Loucy (cell line): ENCODE measurements at regions not wholly inside any gene's neighbourhood (a gene's known extent, or its start where the extent isn't known, plus 50 kb on each side); places are given as distances from the start of the nearest gene placed in this dataset.

ENCODE experiments used
- H2AFZ ChIP-seq: fragments of 200-600 bp; sonication (generic); 2 replicates; pipeline ENCODE4 v1.6.0; 2016; ENCODE audit warnings: antibody characterized with exemption, mild to moderate bottlenecking, low read length, moderate library complexity
- H3F3A ChIP-seq: fragments of 200-600 bp; 2 replicates; pipeline ENCODE4 v1.6.0; 2016; ENCODE audit warnings: antibody characterized with exemption, low read depth, mild to moderate bottlenecking
- H3K27me3 ChIP-seq: fragments of 200-600 bp; sonication (generic); 2 replicates; pipeline ENCODE4 v1.6.1; 2014; ENCODE audit warnings: low read length, mild to moderate bottlenecking; ENCODE audit not compliant: insufficient read depth, poor library complexity, severe bottlenecking
- H3K36me3 ChIP-seq: fragments of 200-600 bp; sonication (generic); 2 replicates; pipeline ENCODE4 v1.6.1; 2016; ENCODE audit warnings: low read length; ENCODE audit not compliant: insufficient read depth
- H3K4me1 ChIP-seq: fragments of 200-600 bp; sonication (generic); 2 replicates; pipeline ENCODE4 v1.5.1; 2014; ENCODE audit warnings: low read length, mild to moderate bottlenecking; ENCODE audit not compliant: insufficient read depth, poor library complexity, severe bottlenecking
- H3K4me2 ChIP-seq: fragments of 200-600 bp; sonication (generic); 2 replicates; pipeline ENCODE4 v1.6.0; 2014; ENCODE audit warnings: antibody characterized with exemption, low read length, low read depth, mild to moderate bottlenecking; ENCODE audit not compliant: poor library complexity, severe bottlenecking
- H3K4me3 ChIP-seq: fragments of 200-600 bp; sonication (generic); 2 replicates; pipeline ENCODE4 v1.5.1; 2014; ENCODE audit warnings: low read length, mild to moderate bottlenecking, mixed read lengths; ENCODE audit not compliant: poor library complexity, severe bottlenecking
- H3K79me2 ChIP-seq: fragments of 200-600 bp; sonication (generic); 2 replicates; pipeline ENCODE4 v1.6.1; 2014; ENCODE audit warnings: low read length; ENCODE audit not compliant: insufficient read depth
- H3K9ac ChIP-seq: fragments of 200-600 bp; sonication (generic); 2 replicates; pipeline ENCODE4 v1.6.0; 2014; ENCODE audit warnings: mild to moderate bottlenecking, low read depth, low read length, moderate library complexity; ENCODE audit not compliant: poor library complexity, severe bottlenecking
- H3K9me2 ChIP-seq: fragments of 200-600 bp; sonication (generic); replicated peaks from 2 replicates; pipeline ENCODE4 v1.6.1; 2016; ENCODE audit warnings: low read depth, low read length, mixed read lengths
- H3K9me3 ChIP-seq: fragments of 200-600 bp; sonication (generic); 2 replicates; pipeline ENCODE4 v1.6.1; 2014; ENCODE audit warnings: mild to moderate bottlenecking, antibody characterized with exemption, low read length, low read depth; ENCODE audit not compliant: insufficient read depth
- H4K20me1 ChIP-seq: fragments of 200-600 bp; sonication (generic); 2 replicates; pipeline ENCODE4 v1.6.0; 2014; ENCODE audit warnings: antibody characterized with exemption, low read length, mild to moderate bottlenecking; ENCODE audit not compliant: insufficient read depth, poor library complexity, severe bottlenecking
- CTCF ChIP-seq: fragments of 200-600 bp; sonication (generic); conservative IDR thresholded peaks from 2 replicates; pipeline ENCODE4 v1.5.1; 2014; ENCODE audit warnings: mild to moderate bottlenecking, antibody characterized with exemption, low read length
- EZH2phosphoT487 ChIP-seq: fragments of 200-600 bp; IDR thresholded peaks from 2 replicates; pipeline ENCODE4 v1.6.1; 2018; ENCODE audit warnings: antibody characterized with exemption, mild to moderate bottlenecking, moderate library complexity, borderline replicate concordance

GRCh38 chr2:175679728-175680127 lies 322.3 kb downstream of the LNPK start:
- H3K4me1 ChIP-seq: no peaks in the 10 kb centered on the region
- no peaks in the 10 kb centered on the region for H3K79me2 ChIP-seq
- H3K36me3 ChIP-seq: no peaks in the 10 kb centered on the region
- H3K4me2 ChIP-seq: no peak overlapping the region
- H4K20me1 ChIP-seq: no peaks in the 10 kb centered on the region
- no peaks in the 10 kb centered on the region for H3K9me2 ChIP-seq
- TF ChIP-seq EZH2phosphoT487: no peak
- TF ChIP-seq CTCF: no peak
- no peak overlapping the region for H3K9ac ChIP-seq
- H3K27me3 ChIP-seq: no peaks in the 10 kb centered on the region
- H3F3A ChIP-seq: no peaks in the 10 kb centered on the region
- no peak overlapping the region for H2AFZ ChIP-seq
- no peaks in the 10 kb centered on the region for H3K9me3 ChIP-seq
- no peak overlapping the region for H3K4me3 ChIP-seq

GRCh38 chr2:175679231-175679630 lies 322.8 kb downstream of the LNPK start:
- Histone ChIP-seq H3K9me3 (no peaks in the 10 kb centered on the region), H3K4me1 (no peaks in the 10 kb centered on the region), H3K36me3 (no peaks in the 10 kb centered on the region), H3K27me3 (no peaks in the 10 kb centered on the region), H3K4me3 (no peak overlapping the region), H3K4me2 (no peak overlapping the region), H3K79me2 (no peaks in the 10 kb centered on the region), H3F3A (no peaks in the 10 kb centered on the region), H3K9me2 (no peaks in the 10 kb centered on the region), H3K9ac (no peak overlapping the region), H4K20me1 (no peaks in the 10 kb centered on the region), H2AFZ (no peak overlapping the region)
- TF ChIP-seq CTCF: no peak
- no peak for TF ChIP-seq EZH2phosphoT487

- H3K9ac ChIP-seq: no peak overlapping the region
- H3F3A ChIP-seq: no peaks in the 10 kb centered on the region
- H3K9me3 ChIP-seq: no peaks in the 10 kb centered on the region
- H3K4me1 ChIP-seq: no peaks in the 10 kb centered on the region
- no peak overlapping the region for H3K4me3 ChIP-seq
- no peak overlapping the region for H3K4me2 ChIP-seq
- H3K9me2 ChIP-seq: no peaks in the 10 kb centered on the region
- no peaks in the 10 kb centered on the region for H3K36me3 ChIP-seq
- H3K27me3 ChIP-seq: no peaks in the 10 kb centered on the region
- TF ChIP-seq CTCF: no peak
- TF ChIP-seq EZH2phosphoT487: no peak
- H2AFZ ChIP-seq: no peak overlapping the region
- no peaks in the 10 kb centered on the region for H3K79me2 ChIP-seq
- H4K20me1 ChIP-seq: no peaks in the 10 kb centered on the region
Measured at GRCh38 chr2:175677880-175678279, 324.2 kb downstream of the LNPK start.
